Muscle of leg (tissue), 3 donors: ENCODE measurements at regions not wholly inside any gene's neighbourhood (a gene's known extent, or its start where the extent isn't known, plus 50 kb on each side); places are given as distances from the start of the nearest gene placed in this dataset.

Experiments
- DNase-seq: peaks from one replicate; pipeline ENCODE4 v3.0.0; 2013
- H3K27ac ChIP-seq: one replicate; pipeline ENCODE4 v1.5.1; 2013; ENCODE audit warnings: mild to moderate bottlenecking, low read length, control low read depth
- H3K27me3 ChIP-seq: one replicate; pipeline ENCODE4 v1.6.1; 2013; ENCODE audit warnings: low read length; ENCODE audit not compliant: control insufficient read depth, insufficient read depth
- H3K36me3 ChIP-seq: one replicate; pipeline ENCODE4 v1.6.1; 2013; ENCODE audit warnings: low read length; ENCODE audit not compliant: control insufficient read depth, insufficient read depth
- H3K4me1 ChIP-seq: one replicate; pipeline ENCODE4 v1.6.1; 2013; ENCODE audit warnings: low read length; ENCODE audit not compliant: control insufficient read depth, insufficient read depth
- H3K4me3 ChIP-seq: one replicate; pipeline ENCODE4 v1.5.1; 2013; ENCODE audit warnings: low read length, control low read depth
- H3K9me3 ChIP-seq: replicated peaks from 2 replicates; pipeline ENCODE4 v1.6.1; 2013; ENCODE audit warnings: low read depth, low read length; ENCODE audit not compliant: control insufficient read depth
- WGBS: methylation state at CpG from one replicate; pipeline ENCODE4 v1.1.5; 2013; ENCODE audit warnings: missing lambda C conversion rate; ENCODE audit not compliant: insufficient coverage; 5-methylcytosine and 5-hydroxymethylcytosine counted together

- DNase-seq = no peak
- 69% methylated on average over 11 of the region's 17 CpGs for whole genome bisulfite sequencing
- Histone ChIP-seq H3K4me1 (no peaks in the 10 kb centered on the region), H3K4me3 (no peak overlapping the region), H3K27ac (no peak overlapping the region), H3K36me3 (no peaks in the 10 kb centered on the region), H3K9me3 (peaks cover 2% of the 10 kb centered on the region), H3K27me3 (peaks cover 3% of the 10 kb centered on the region)
These were observed 850.0 kb downstream of the TBC1D22A start for GRCh38 chr22:47612311-47612910.

GRCh38 chr22:47610764-47611163 is 848.3 kb downstream of the TBC1D22A start:
- Histone ChIP-seq H3K27me3 (peaks cover 7% of the 10 kb centered on the region), H3K36me3 (no peaks in the 10 kb centered on the region), H3K27ac (no peak overlapping the region), H3K4me3 (no peak overlapping the region), H3K4me1 (no peaks in the 10 kb centered on the region), H3K9me3 (peaks cover 2% of the 10 kb centered on the region)
- 92% methylated on average over 4 of the region's 9 CpGs for WGBS
- no peak for DNase-seq

- Histone ChIP-seq H3K4me1 (no peaks in the 10 kb centered on the region), H3K36me3 (no peaks in the 10 kb centered on the region), H3K27ac (no peak overlapping the region), H3K9me3 (peaks cover 2% of the 10 kb centered on the region), H3K4me3 (no peak overlapping the region), H3K27me3 (peaks cover 7% of the 10 kb centered on the region)
- DNase-seq = no peak
- 86% methylated on average over 11 of the region's 12 CpGs for WGBS
These were observed 847.8 kb downstream of the TBC1D22A start for GRCh38 chr22:47610281-47610680.

GRCh38 chr22:47609653-47610052 is 847.2 kb downstream of the TBC1D22A start:
- Histone ChIP-seq H3K27ac (no peak overlapping the region), H3K4me3 (no peak overlapping the region), H3K4me1 (no peaks in the 10 kb centered on the region), H3K9me3 (peaks cover 2% of the 10 kb centered on the region), H3K36me3 (no peaks in the 10 kb centered on the region), H3K27me3 (peaks cover 7% of the 10 kb centered on the region)
- no peak for DNase-seq
- WGBS = 73% methylated on average over 13 of the region's 13 CpGs

GRCh38 chr22:47608421-47608820 is 846.0 kb downstream of the TBC1D22A start:
- Histone ChIP-seq H3K4me1 (no peaks in the 10 kb centered on the region), H3K27ac (no peak overlapping the region), H3K4me3 (no peak overlapping the region), H3K27me3 (peaks cover 5% of the 10 kb centered on the region), H3K36me3 (no peaks in the 10 kb centered on the region), H3K9me3 (peaks cover 2% of the 10 kb centered on the region)
- no CpG with 5 or more reads among the region's 3 CpGs for WGBS
- no peak for DNase-seq

- Histone ChIP-seq H3K4me3 (no peak overlapping the region), H3K27ac (no peak overlapping the region), H3K9me3 (peaks cover 2% of the 10 kb centered on the region), H3K36me3 (no peaks in the 10 kb centered on the region), H3K4me1 (no peaks in the 10 kb centered on the region), H3K27me3 (peaks cover 5% of the 10 kb centered on the region)
- 92% methylated on average over 2 of the region's 7 CpGs for WGBS
- DNase-seq = no peak
These were observed 845.0 kb downstream of the TBC1D22A start for GRCh38 chr22:47607486-47607885.

- 83% methylated on average over 7 of the region's 9 CpGs for WGBS
These were observed 844.0 kb downstream of the TBC1D22A start for GRCh38 chr22:47606426-47606825.

GRCh38 chr22:47605886-47606285 is 843.4 kb downstream of the TBC1D22A start:
- H3K4me1 ChIP-seq = no peaks in the 10 kb centered on the region
- H3K27me3 ChIP-seq = peaks cover 5% of the 10 kb centered on the region
- no peak overlapping the region for H3K4me3 ChIP-seq
- no peak overlapping the region for H3K27ac ChIP-seq
- 78% methylated on average over 5 of the region's 5 CpGs for WGBS
- no peak for DNase-seq
- peaks cover 2% of the 10 kb centered on the region for H3K9me3 ChIP-seq
- H3K36me3 ChIP-seq = no peaks in the 10 kb centered on the region

More at GRCh38 chr22:47606426-47606825, 844.0 kb downstream of the TBC1D22A start:
- no peak overlapping the region for H3K27ac ChIP-seq
- no peaks in the 10 kb centered on the region for H3K36me3 ChIP-seq
- no peaks in the 10 kb centered on the region for H3K4me1 ChIP-seq
- no peak for DNase-seq
- peaks cover 5% of the 10 kb centered on the region for H3K27me3 ChIP-seq
- peaks cover 2% of the 10 kb centered on the region for H3K9me3 ChIP-seq
- H3K4me3 ChIP-seq = no peak overlapping the region

- 66% methylated on average over 15 of the region's 15 CpGs for WGBS
- DNase-seq = no peak
- H3K4me3 ChIP-seq = no peak overlapping the region
- peaks cover 2% of the 10 kb centered on the region for H3K9me3 ChIP-seq
- H3K27ac ChIP-seq = no peak overlapping the region
- H3K4me1 ChIP-seq = no peaks in the 10 kb centered on the region
- H3K27me3 ChIP-seq = peaks cover 5% of the 10 kb centered on the region
- H3K36me3 ChIP-seq = no peaks in the 10 kb centered on the region
These were observed 843.0 kb downstream of the TBC1D22A start for GRCh38 chr22:47605441-47605840.

GRCh38 chr22:47604563-47604962 is 842.1 kb downstream of the TBC1D22A start:
- Histone ChIP-seq H3K27ac (no peak overlapping the region), H3K4me3 (no peak overlapping the region), H3K36me3 (no peaks in the 10 kb centered on the region), H3K27me3 (peaks cover 4% of the 10 kb centered on the region), H3K9me3 (no peaks in the 10 kb centered on the region), H3K4me1 (no peaks in the 10 kb centered on the region)
- no peak for DNase-seq
- WGBS = 92% methylated on average over 2 of the region's 3 CpGs

- Histone ChIP-seq H3K4me1 (no peaks in the 10 kb centered on the region), H3K36me3 (no peaks in the 10 kb centered on the region), H3K27ac (no peak overlapping the region), H3K27me3 (peaks cover 4% of the 10 kb centered on the region), H3K9me3 (no peaks in the 10 kb centered on the region), H3K4me3 (no peak overlapping the region)
- WGBS = 90% methylated on average over 3 of the region's 3 CpGs
- DNase-seq = no peak
These were observed 840.3 kb downstream of the TBC1D22A start for GRCh38 chr22:47602732-47603131.
